HG03175 (cell line): ENCODE measurements at regions not wholly inside any gene's neighbourhood (a gene's known extent, or its start where the extent isn't known, plus 50 kb on each side); places are given as distances from the start of the nearest gene placed in this dataset.

Experiments
- ATAC-seq: cut with Tn5 transposase; IDR thresholded peaks from one replicate; pipeline ENCODE4 v1.9.1; 2021; ENCODE audit warnings: mild to moderate bottlenecking, moderate library complexity; ENCODE audit not compliant: unreplicated experiment

DNA sequence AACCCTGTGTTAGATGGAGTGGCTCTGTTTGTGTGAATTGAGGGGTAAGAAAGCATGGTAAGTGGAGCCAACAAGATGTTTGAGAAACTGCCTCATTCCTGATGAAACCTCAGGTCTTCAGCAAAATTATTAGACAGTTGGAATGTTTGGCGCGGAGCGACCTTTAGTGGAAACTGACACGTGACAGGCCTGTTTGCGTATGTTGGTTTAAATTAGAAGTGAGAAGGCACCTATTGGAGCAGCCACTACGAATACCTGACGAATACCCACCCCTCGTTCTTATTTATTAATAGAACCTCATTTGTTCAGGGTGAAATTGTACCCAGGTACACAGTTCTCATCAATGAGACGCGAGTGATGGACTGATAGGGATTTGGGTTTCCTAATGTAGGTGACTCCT, 63.2 kb upstream of the MIR17HG start:
- ATAC-seq: no peak

DNA sequence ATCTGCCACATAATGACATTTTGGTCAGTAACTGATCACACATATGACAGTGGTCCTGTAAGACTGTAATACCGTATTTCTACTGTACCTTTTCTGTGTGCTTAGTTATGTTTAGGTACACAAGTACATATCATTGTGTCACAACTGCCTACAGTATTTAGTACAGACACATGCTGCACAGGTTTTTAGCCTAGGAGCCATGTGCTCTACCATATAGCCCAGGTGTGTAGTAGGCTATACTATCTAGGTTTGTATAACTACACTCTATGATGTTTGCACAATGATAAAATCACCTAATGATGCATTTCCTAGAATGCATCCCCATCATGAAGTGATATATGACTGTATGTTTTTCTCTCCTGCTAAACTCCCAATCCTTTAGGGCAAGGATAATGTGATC, 61.2 kb upstream of the MIR17HG start:
- ATAC-seq: no peak

DNA sequence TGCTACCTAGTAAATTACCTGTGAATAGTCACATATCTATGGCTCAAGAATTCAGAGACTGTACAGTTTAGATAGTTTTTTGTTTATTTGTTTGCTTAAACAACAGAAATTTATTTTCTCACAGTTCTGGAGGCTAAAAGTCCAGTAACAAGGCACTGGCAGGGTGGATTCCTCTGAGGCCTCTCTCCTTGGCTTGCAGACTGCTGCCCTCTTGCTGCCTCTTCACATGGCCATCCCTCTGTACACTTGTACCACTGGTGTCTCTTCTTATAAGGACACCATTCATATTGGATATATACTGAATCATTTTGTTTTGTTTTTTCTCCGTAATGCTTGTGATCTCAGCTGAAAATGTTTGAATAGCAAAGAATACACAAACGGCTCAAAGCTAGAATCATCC, 56.4 kb upstream of the MIR17HG start:
- no peak for ATAC-seq

DNA sequence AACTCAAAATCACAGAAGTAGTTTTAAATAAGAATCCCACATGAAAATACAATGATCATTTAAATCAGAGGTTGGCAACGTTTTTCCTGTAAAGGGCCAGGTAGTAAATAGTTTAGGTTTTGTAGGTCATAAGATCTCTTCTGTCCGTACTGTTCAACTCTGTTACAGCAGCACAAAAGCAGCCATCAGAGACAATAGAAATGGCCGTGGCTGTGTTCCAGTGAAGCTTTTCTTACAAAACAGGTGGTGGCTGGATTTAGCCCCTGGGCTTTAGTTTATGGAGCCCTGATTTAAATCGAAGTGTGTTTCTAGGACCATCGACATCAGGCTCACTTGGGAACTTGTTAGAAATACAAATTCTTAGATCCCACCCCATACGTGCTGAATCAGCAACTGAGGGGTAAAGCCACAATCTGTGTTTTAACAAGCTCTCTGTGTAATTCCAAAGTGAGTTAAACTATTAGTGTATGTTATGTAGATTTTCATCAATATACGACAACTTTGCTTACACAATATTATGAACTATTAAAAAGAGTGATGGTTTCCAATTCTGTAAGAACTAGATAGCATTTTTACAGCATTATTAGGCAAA, 54.8 kb upstream of the MIR17HG start:
- no peak for ATAC-seq

DNA sequence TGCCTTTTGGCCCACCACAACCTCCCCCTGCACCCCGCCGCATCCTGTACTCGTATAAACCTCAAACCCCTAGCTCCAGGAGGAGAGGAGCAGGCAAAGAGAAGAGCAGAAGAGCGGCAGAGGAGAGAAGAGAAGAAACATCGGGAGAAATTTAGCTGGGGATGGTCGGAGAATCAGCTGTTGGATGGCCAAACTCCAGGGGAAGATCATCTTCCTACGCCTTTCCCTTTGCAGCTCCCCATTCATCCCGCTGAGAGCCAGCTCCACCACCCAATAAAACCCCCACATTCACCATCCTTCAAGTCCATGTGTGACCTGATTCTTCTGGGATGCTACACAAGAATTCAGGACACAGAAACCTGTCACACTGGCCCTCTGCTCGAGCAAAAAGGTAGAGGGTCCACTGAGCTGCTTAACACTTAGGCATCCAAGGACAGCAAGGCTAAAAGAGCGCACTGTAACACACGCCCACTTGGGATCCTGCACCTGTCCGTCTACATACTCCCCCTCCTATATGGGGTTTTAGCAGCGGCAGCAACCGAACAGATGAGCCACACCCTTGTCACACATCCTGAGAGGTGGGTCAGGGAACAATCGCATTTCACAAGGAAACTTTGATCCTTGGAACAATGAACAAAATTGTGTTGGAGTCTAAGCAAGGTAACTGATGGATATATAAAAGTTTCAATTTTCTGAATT, 51.6 kb upstream of the MIR17HG start:
- ATAC-seq: no peak

DNA sequence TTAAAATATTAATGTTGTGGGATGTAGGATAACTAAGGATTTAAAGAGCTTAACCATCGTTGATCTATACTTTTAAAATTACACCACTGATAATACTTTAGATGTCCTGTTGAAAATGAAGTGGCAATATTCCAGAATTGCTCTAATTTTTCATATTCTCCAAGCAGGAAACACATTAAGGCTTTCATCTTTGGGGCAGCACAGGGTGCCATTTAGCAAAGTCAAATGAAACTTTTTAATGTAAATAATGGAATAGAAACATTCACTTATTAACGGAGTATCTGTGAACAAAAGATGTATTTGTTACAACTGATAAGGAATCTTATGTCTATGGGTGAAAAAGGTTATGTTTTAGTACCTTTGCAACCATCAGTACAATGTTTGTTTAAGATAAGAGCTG, 50.0 kb upstream of the MIR17HG start:
- no peak for ATAC-seq
